ENCODE measurements at regions not wholly inside any gene's neighbourhood (a gene's known extent, or its start where the extent isn't known, plus 50 kb on each side); places are given as distances from the start of the nearest gene placed in this dataset.

DNA sequence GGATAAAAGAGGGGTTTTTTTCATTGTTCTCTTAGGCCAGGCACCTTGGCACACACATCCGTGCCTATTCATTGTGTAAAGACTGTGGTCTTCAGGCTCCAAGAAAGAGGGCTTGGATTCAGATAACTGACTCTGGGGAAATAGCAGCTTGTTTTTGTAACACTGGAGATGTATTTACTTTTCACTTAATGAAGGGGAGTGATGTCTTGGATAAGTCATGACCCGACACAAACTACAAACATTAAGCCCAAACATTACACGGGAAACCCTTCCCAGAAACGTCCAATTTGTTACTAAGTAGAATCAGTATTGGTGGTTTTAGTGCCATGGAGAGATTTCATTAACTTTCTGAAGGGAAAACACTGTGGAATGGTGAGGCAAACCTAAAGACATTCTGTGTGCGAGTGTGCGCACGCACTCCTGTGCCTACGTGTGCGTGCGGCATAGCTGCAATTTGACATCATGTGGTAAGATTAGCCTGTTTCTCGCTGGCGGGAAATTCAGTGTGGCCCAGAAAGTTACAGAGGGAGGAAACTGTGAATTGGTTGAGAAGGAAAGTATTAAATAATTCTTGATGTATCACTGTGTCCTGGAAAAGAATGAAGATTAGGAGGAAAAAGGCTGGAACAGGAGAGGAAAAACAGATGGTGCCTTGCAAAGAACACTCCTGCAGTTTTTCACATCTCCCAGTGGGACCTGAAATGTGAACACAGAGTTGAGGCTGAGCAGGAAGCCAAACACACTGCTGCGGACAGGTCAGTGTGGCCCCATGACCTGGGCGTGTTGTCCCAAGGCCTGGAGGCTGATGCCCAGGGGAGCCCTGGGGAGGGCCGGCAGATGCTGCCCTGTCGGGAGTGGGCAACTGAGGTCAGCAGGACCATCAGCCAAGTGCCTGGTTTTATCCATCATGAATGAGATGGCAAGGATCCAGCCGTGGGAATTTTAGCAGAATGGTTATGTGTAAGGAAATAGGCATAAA lies 108.5 kb downstream of the GAS1 start:
- peak in 1 of 2 donors; percentile 45 for DNase-seq (ENCODE audit: low read depth in 2 of 2)
- Histone ChIP-seq H3K4me3 (replicated peaks in 1 of 4; ENCODE audit: control extremely low read depth in 1 of 4, insufficient read depth in 1 of 4, low read depth in 3 of 4, low read length in 4 of 4) (no peak overlapping the region), H3K4me1 (ENCODE audit: control insufficient read depth, extremely low read depth, insufficient read depth, low read length) (no peaks in the 10 kb centered on the region), H3K27me3 (ENCODE audit: control insufficient read depth, insufficient read depth, low read length) (no peaks in the 10 kb centered on the region), H2AFZ (ENCODE audit: low read length) (no peak overlapping the region), H3K9me3 (ENCODE audit: control insufficient read depth, insufficient read depth, low read depth, low read length) (no peaks in the 10 kb centered on the region), H3K4me2 (ENCODE audit: extremely low read depth, insufficient read depth, low read length) (no peak overlapping the region), H3K79me2 (ENCODE audit: control insufficient read depth, insufficient read depth, low read length) (no peaks in the 10 kb centered on the region), H3K27ac (ENCODE audit: insufficient read depth, low read length) (no peak overlapping the region), H4K20me1 (ENCODE audit: control insufficient read depth, extremely low read depth, insufficient read depth, low read length) (no peaks in the 10 kb centered on the region), H3K9ac (ENCODE audit: insufficient read depth, low read length) (no peak overlapping the region), H3K36me3 (ENCODE audit: control insufficient read depth, insufficient read depth, low read length) (no peaks in the 10 kb centered on the region)
- TF ChIP-seq EZH2 (IDR thresholded peaks at IDR 0.05; ENCODE audit: low read length, missing control alignments): peak; percentile 23
- TF ChIP-seq, protein P1, sequence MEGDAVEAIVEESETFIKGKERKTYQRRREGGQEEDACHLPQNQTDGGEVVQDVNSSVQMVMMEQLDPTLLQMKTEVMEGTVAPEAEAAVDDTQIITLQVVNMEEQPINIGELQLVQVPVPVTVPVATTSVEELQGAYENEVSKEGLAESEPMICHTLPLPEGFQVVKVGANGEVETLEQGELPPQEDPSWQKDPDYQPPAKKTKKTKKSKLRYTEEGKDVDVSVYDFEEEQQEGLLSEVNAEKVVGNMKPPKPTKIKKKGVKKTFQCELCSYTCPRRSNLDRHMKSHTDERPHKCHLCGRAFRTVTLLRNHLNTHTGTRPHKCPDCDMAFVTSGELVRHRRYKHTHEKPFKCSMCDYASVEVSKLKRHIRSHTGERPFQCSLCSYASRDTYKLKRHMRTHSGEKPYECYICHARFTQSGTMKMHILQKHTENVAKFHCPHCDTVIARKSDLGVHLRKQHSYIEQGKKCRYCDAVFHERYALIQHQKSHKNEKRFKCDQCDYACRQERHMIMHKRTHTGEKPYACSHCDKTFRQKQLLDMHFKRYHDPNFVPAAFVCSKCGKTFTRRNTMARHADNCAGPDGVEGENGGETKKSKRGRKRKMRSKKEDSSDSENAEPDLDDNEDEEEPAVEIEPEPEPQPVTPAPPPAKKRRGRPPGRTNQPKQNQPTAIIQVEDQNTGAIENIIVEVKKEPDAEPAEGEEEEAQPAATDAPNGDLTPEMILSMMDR (conservative IDR thresholded peaks at IDR 0.05 in 1 of 2, IDR thresholded peaks at IDR 0.05 in 1 of 2; ENCODE audit: low read depth in 1 of 2, low read length in 2 of 2): no peak

DNA sequence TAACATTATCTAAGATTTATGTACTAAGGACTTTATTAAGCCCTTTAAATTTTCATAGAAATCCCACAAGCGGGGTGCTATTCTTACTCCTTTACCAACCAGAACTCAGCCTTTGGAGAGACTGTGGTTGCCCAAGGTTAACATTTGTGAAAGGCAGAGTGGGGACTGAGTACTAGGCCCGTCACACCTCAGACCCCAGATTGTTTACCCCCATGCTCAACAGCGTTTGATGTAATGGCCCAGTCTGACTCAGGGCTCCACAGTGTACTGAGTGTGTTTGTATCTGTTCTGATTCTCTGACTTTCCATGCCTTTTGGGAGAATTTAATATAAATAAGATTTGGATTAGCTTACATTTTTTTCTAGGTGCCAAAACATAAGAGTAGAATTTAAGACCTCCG lies 110.0 kb downstream of the GAS1 start:
- no peaks in the 10 kb centered on the region for H3K4me1 ChIP-seq (ENCODE audit: control insufficient read depth, extremely low read depth, insufficient read depth, low read length)
- DNase-seq (ENCODE audit: low read depth in 2 of 2): no peak
- H2AFZ ChIP-seq (ENCODE audit: low read length): no peak overlapping the region
- no peaks in the 10 kb centered on the region for H3K36me3 ChIP-seq (ENCODE audit: control insufficient read depth, insufficient read depth, low read length)
- no peak for TF ChIP-seq EZH2 (IDR thresholded peaks at IDR 0.05; ENCODE audit: low read length, missing control alignments)
- TF ChIP-seq, protein P1 (conservative IDR thresholded peaks at IDR 0.05 in 1 of 2, IDR thresholded peaks at IDR 0.05 in 1 of 2; ENCODE audit: low read depth in 1 of 2, low read length in 2 of 2): no peak
- no peak overlapping the region for H3K27ac ChIP-seq (ENCODE audit: insufficient read depth, low read length)
- no peaks in the 10 kb centered on the region for H3K79me2 ChIP-seq (ENCODE audit: control insufficient read depth, insufficient read depth, low read length)
- no peaks in the 10 kb centered on the region for H3K27me3 ChIP-seq (ENCODE audit: control insufficient read depth, insufficient read depth, low read length)
- H3K9ac ChIP-seq (ENCODE audit: insufficient read depth, low read length): no peak overlapping the region
- no peak overlapping the region for H3K4me2 ChIP-seq (ENCODE audit: extremely low read depth, insufficient read depth, low read length)
- H3K4me3 ChIP-seq (replicated peaks in 1 of 4; ENCODE audit: control extremely low read depth in 1 of 4, insufficient read depth in 1 of 4, low read depth in 3 of 4, low read length in 4 of 4): no peak overlapping the region
- no peaks in the 10 kb centered on the region for H3K9me3 ChIP-seq (ENCODE audit: control insufficient read depth, insufficient read depth, low read depth, low read length)
- no peaks in the 10 kb centered on the region for H4K20me1 ChIP-seq (ENCODE audit: control insufficient read depth, extremely low read depth, insufficient read depth, low read length)

DNA sequence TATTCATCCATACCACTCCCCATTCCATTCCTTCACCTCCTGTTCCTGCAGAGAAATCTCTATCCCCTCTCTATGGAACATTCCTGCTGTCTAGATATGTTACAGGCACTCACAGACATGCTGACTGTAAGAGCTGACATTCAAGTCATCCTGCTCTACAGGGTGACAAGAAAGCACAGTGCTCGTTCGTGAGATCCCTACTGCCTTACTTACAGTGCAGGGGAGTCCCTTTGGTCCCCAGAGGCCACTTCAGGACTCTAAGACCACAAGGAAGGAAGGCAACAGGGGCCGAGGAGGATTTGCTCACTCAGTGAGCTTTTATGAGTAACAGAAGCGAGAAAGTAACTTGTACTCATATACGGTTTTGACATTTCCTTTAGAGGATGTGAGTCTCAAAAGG lies 110.5 kb downstream of the GAS1 start:
- H3K9me3 ChIP-seq (ENCODE audit: control insufficient read depth, insufficient read depth, low read depth, low read length): no peaks in the 10 kb centered on the region
- no peaks in the 10 kb centered on the region for H3K4me1 ChIP-seq (ENCODE audit: control insufficient read depth, extremely low read depth, insufficient read depth, low read length)
- TF ChIP-seq, protein P1 (conservative IDR thresholded peaks at IDR 0.05 in 1 of 2, IDR thresholded peaks at IDR 0.05 in 1 of 2; ENCODE audit: low read depth in 1 of 2, low read length in 2 of 2): no peak
- no peak for TF ChIP-seq EZH2 (IDR thresholded peaks at IDR 0.05; ENCODE audit: low read length, missing control alignments)
- H3K79me2 ChIP-seq (ENCODE audit: control insufficient read depth, insufficient read depth, low read length): no peaks in the 10 kb centered on the region
- no peak for DNase-seq (ENCODE audit: low read depth in 2 of 2)
- no peak overlapping the region for H3K9ac ChIP-seq (ENCODE audit: insufficient read depth, low read length)
- H3K4me3 ChIP-seq (replicated peaks in 1 of 4; ENCODE audit: control extremely low read depth in 1 of 4, insufficient read depth in 1 of 4, low read depth in 3 of 4, low read length in 4 of 4): no peak overlapping the region
- H3K27me3 ChIP-seq (ENCODE audit: control insufficient read depth, insufficient read depth, low read length): no peaks in the 10 kb centered on the region
- no peak overlapping the region for H3K4me2 ChIP-seq (ENCODE audit: extremely low read depth, insufficient read depth, low read length)
- H2AFZ ChIP-seq (ENCODE audit: low read length): no peak overlapping the region
- no peak overlapping the region for H3K27ac ChIP-seq (ENCODE audit: insufficient read depth, low read length)
- H4K20me1 ChIP-seq (ENCODE audit: control insufficient read depth, extremely low read depth, insufficient read depth, low read length): no peaks in the 10 kb centered on the region
- H3K36me3 ChIP-seq (ENCODE audit: control insufficient read depth, insufficient read depth, low read length): no peaks in the 10 kb centered on the region

Data from fibroblast of lung (primary cell).